ENCODE measurements at regions not wholly inside any gene's neighbourhood (a gene's known extent, or its start where the extent isn't known, plus 50 kb on each side); places are given as distances from the start of the nearest gene placed in this dataset.

GRCh38 chr5:53785924-53786323 lies 225.5 kb downstream of the NDUFS4 start:
- TF ChIP-seq EZH2 (IDR thresholded peaks at IDR 0.05; ENCODE audit: borderline replicate concordance, low read length), result no peak
- TF ChIP-seq, protein P1, sequence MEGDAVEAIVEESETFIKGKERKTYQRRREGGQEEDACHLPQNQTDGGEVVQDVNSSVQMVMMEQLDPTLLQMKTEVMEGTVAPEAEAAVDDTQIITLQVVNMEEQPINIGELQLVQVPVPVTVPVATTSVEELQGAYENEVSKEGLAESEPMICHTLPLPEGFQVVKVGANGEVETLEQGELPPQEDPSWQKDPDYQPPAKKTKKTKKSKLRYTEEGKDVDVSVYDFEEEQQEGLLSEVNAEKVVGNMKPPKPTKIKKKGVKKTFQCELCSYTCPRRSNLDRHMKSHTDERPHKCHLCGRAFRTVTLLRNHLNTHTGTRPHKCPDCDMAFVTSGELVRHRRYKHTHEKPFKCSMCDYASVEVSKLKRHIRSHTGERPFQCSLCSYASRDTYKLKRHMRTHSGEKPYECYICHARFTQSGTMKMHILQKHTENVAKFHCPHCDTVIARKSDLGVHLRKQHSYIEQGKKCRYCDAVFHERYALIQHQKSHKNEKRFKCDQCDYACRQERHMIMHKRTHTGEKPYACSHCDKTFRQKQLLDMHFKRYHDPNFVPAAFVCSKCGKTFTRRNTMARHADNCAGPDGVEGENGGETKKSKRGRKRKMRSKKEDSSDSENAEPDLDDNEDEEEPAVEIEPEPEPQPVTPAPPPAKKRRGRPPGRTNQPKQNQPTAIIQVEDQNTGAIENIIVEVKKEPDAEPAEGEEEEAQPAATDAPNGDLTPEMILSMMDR (IDR thresholded peaks at IDR 0.05; ENCODE audit: low read length), result no peak

Measured in OCI-LY1 (cell line).